Kidney (tissue), 13 donors: ENCODE measurements at regions not wholly inside any gene's neighbourhood (a gene's known extent, or its start where the extent isn't known, plus 50 kb on each side); places are given as distances from the start of the nearest gene placed in this dataset.

Experiments used
- DNase-seq, 5 donors: peaks; one replicate each; pipeline ENCODE4 v3.0.0-alpha.2; 2013 to 2020
- FAIRE-seq: peaks from 2 replicates; lab custom pipeline; 2012; peaks lifted over from hg19 to GRCh38; lab: Jason Lieb, UNC
- H3K27ac ChIP-seq, 2 donors: one replicate each; pipeline ENCODE4 v1.7.0; 2013; ENCODE audit warnings: low read depth in 2 of 2, low read length in 2 of 2, inconsistent platforms in 1 of 2
- H3K27me3 ChIP-seq: one replicate; pipeline ENCODE4 v1.7.1; 2013; ENCODE audit warnings: low read length, inconsistent platforms; ENCODE audit not compliant: control insufficient read depth, insufficient read depth
- H3K36me3 ChIP-seq, 3 donors: one replicate each; pipeline versions ENCODE4 v1.7.0 to v1.7.1; 2013; ENCODE audit warnings: low read length in 3 of 3, control low read depth in 1 of 3, inconsistent platforms in 1 of 3; ENCODE audit not compliant: insufficient read depth in 3 of 3, control insufficient read depth in 2 of 3
- H3K4me1 ChIP-seq, 3 donors: one replicate each; pipeline versions ENCODE4 v1.7.0 to v1.7.1; 2013; ENCODE audit warnings: low read length in 3 of 3, inconsistent platforms in 1 of 3, low read depth in 1 of 3; ENCODE audit not compliant: control insufficient read depth in 2 of 3, insufficient read depth in 2 of 3
- H3K4me3 ChIP-seq, 3 donors: one replicate each; pipeline versions ENCODE4 v1.7.0 to v1.8.1; 2013; ENCODE audit warnings: low read length in 3 of 3, control low read depth in 1 of 3, inconsistent platforms in 1 of 3
- H3K9ac ChIP-seq, 3 donors: one replicate each; pipeline versions ENCODE4 v1.7.0 to v1.7.1; 2013; ENCODE audit warnings: low read length in 3 of 3, control low read depth in 1 of 3, inconsistent platforms in 1 of 3
- H3K9me3 ChIP-seq, 3 donors: one replicate each; pipeline versions ENCODE4 v1.7.0 to v1.7.1; 2013; ENCODE audit warnings: low read length in 3 of 3, control low read depth in 1 of 3, inconsistent platforms in 1 of 3; ENCODE audit not compliant: control insufficient read depth in 2 of 3, insufficient read depth in 1 of 3
- CTCF ChIP-seq: IDR thresholded peaks from 3 replicates; pipeline ENCODE4 v1.5.1; 2012; ENCODE audit warnings: mild to moderate bottlenecking, moderate library complexity, borderline replicate concordance; ENCODE audit not compliant: insufficient read depth; ENCODE audit errors: extremely low read depth
- intact Hi-C: fragments of 100-400 bp; cut with DNase I; formaldehyde crosslinking; loops from one replicate; pipeline ENCODE4 v1.11.1; 2022
- donor health status: control.
- donor health status: control.
- donor health status: control.
- donor health status: control.
- donor health status: control.
- donor health status: DM: yes; HTN: yes; CAD: no.
- donor health status: Normal renal cell carcinoma (clear cell type).

- FAIRE-seq (no peak), DNase-seq (no peak)
Measured at GRCh38 chrX:147494365-147494764, 417.4 kb upstream of the FMR1 start.

GRCh38 chrX:147498796-147499195 lies 412.9 kb upstream of the FMR1 start:
- TF ChIP-seq CTCF = no peak
- FAIRE-seq (no peak), DNase-seq (no peak)
- no peaks in the 10 kb centered on the region for H3K27me3 ChIP-seq
- intact Hi-C loops = no loop called here
- H3K36me3 ChIP-seq = no peaks in the 10 kb centered on the region
- no peaks in the 10 kb centered on the region for H3K9me3 ChIP-seq
- H3K9ac ChIP-seq = no peak overlapping the region
- H3K4me1 ChIP-seq = no peaks in the 10 kb centered on the region
- no peak overlapping the region for H3K27ac ChIP-seq
- H3K4me3 ChIP-seq = no peak overlapping the region

More at GRCh38 chrX:147494365-147494764, 417.4 kb upstream of the FMR1 start:
- Histone ChIP-seq H3K9ac (no peak overlapping the region), H3K4me1 (no peaks in the 10 kb centered on the region), H3K36me3 (no peaks in the 10 kb centered on the region), H3K4me3 (no peak overlapping the region), H3K9me3 (no peaks in the 10 kb centered on the region), H3K27me3 (no peaks in the 10 kb centered on the region), H3K27ac (no peak overlapping the region)
- TF ChIP-seq CTCF = no peak
- intact Hi-C loops = no loop called here

GRCh38 chrX:147522981-147523380 lies 388.7 kb upstream of the FMR1 start:
- no peaks in the 10 kb centered on the region for H3K9me3 ChIP-seq
- no peaks in the 10 kb centered on the region for H3K4me1 ChIP-seq
- no peak overlapping the region for H3K27ac ChIP-seq
- no peaks in the 10 kb centered on the region for H3K36me3 ChIP-seq
- intact Hi-C loops = no loop called here
- no peak overlapping the region for H3K9ac ChIP-seq
- DNase-seq (no peak), FAIRE-seq (no peak)
- no peak overlapping the region for H3K4me3 ChIP-seq
- no peaks in the 10 kb centered on the region for H3K27me3 ChIP-seq
- TF ChIP-seq CTCF = no peak

GRCh38 chrX:147533426-147533825 lies 378.3 kb upstream of the FMR1 start:
- Histone ChIP-seq H3K4me3 (no peak overlapping the region), H3K4me1 (no peaks in the 10 kb centered on the region), H3K27me3 (no peaks in the 10 kb centered on the region), H3K27ac (no peak overlapping the region), H3K36me3 (no peaks in the 10 kb centered on the region), H3K9me3 (no peaks in the 10 kb centered on the region), H3K9ac (no peak overlapping the region)
- intact Hi-C loops = no loop called here
- FAIRE-seq (no peak), DNase-seq (no peak)
- no peak for TF ChIP-seq CTCF
